ENCODE measurements at regions not wholly inside any gene's neighbourhood (a gene's known extent, or its start where the extent isn't known, plus 50 kb on each side); places are given as distances from the start of the nearest gene placed in this dataset.

- H3K4me3 ChIP-seq (ENCODE audit: low read length) = no peak overlapping the region
- DNase-seq (ENCODE audit: low read depth) = no peak
- no peak for TF ChIP-seq CTCF (conservative IDR thresholded peaks at IDR 0.05; ENCODE audit: low read depth, low read length)
These were observed 111.6 kb upstream of the ESRRB start for GRCh38 chr14:76264384-76264783.

- H3K4me3 ChIP-seq (ENCODE audit: low read length) = peak overlapping the region; percentile 46
- no peak for DNase-seq (ENCODE audit: low read depth)
- peak; percentile 28 for TF ChIP-seq CTCF (conservative IDR thresholded peaks at IDR 0.05; ENCODE audit: low read depth, low read length)
These were observed 108.5 kb upstream of the ESRRB start for GRCh38 chr14:76267322-76268046.

- no peak for TF ChIP-seq CTCF (conservative IDR thresholded peaks at IDR 0.05; ENCODE audit: low read depth, low read length)
- peak overlapping the region; percentile 46 for H3K4me3 ChIP-seq (ENCODE audit: low read length)
- no peak for DNase-seq (ENCODE audit: low read depth)
These were observed 107.9 kb upstream of the ESRRB start for GRCh38 chr14:76268047-76268431.

- no peak for DNase-seq (ENCODE audit: low read depth)
- no peak overlapping the region for H3K4me3 ChIP-seq (ENCODE audit: low read length)
- TF ChIP-seq CTCF (conservative IDR thresholded peaks at IDR 0.05; ENCODE audit: low read depth, low read length) = no peak
These were observed 107.2 kb upstream of the ESRRB start for GRCh38 chr14:76268700-76269099.

GRCh38 chr14:76271041-76271755 is 104.7 kb upstream of the ESRRB start:
- no peak for TF ChIP-seq CTCF (conservative IDR thresholded peaks at IDR 0.05; ENCODE audit: low read depth, low read length)
- H3K4me3 ChIP-seq (ENCODE audit: low read length) = no peak overlapping the region
- DNase-seq (ENCODE audit: low read depth) = no peak

GRCh38 chr14:76272349-76272748 is 103.6 kb upstream of the ESRRB start:
- no peak for DNase-seq (ENCODE audit: low read depth)
- H3K4me3 ChIP-seq (ENCODE audit: low read length) = no peak overlapping the region
- no peak for TF ChIP-seq CTCF (conservative IDR thresholded peaks at IDR 0.05; ENCODE audit: low read depth, low read length)

- no peak overlapping the region for H3K4me3 ChIP-seq (ENCODE audit: low read length)
- TF ChIP-seq CTCF (conservative IDR thresholded peaks at IDR 0.05; ENCODE audit: low read depth, low read length) = no peak
- no peak for DNase-seq (ENCODE audit: low read depth)
These were observed 103.2 kb upstream of the ESRRB start for GRCh38 chr14:76272774-76273173.
